Lung (tissue), 11 donors: ENCODE measurements at regions not wholly inside any gene's neighbourhood (a gene's known extent, or its start where the extent isn't known, plus 50 kb on each side); places are given as distances from the start of the nearest gene placed in this dataset.

ENCODE experiments used
- ATAC-seq: fragments of 200-7000 bp; cut with Tn5 transposase; one replicate; pipeline ENCODE4 v1.9.1; 2020; ENCODE audit warnings: moderate number of reproducible peaks; ENCODE audit not compliant: insufficient read depth, low FRiP score
- DNase-seq, 3 donors: peaks; one replicate each; pipeline ENCODE4 v3.0.0-alpha.2; 2013 to 2017
- H3K27ac ChIP-seq, 2 donors: one replicate each; pipeline ENCODE4 v1.5.1; 2013; ENCODE audit warnings: mild to moderate bottlenecking in 2 of 2, moderate library complexity in 2 of 2, control low read depth in 1 of 2, inconsistent platforms in 1 of 2, low read depth in 1 of 2, low read length in 1 of 2
- H3K27me3 ChIP-seq, 3 donors: one replicate each; pipeline ENCODE4 v1.5.1; 2013; ENCODE audit warnings: low read length in 2 of 3; ENCODE audit not compliant: control insufficient read depth in 3 of 3, insufficient read depth in 3 of 3
- H3K36me3 ChIP-seq, 4 donors: one replicate each; pipeline ENCODE4 v1.5.1; 2013; ENCODE audit warnings: low read length in 4 of 4, mild to moderate bottlenecking in 1 of 4, moderate library complexity in 1 of 4; ENCODE audit not compliant: control insufficient read depth in 4 of 4, insufficient read depth in 4 of 4
- H3K4me1 ChIP-seq, 5 donors: one replicate each; pipeline ENCODE4 v1.5.1; 2013; ENCODE audit warnings: low read length in 5 of 5, mild to moderate bottlenecking in 2 of 5, moderate library complexity in 1 of 5; ENCODE audit not compliant: control insufficient read depth in 5 of 5, insufficient read depth in 5 of 5
- H3K4me3 ChIP-seq: one replicate; pipeline ENCODE4 v1.5.1; 2013; ENCODE audit warnings: mild to moderate bottlenecking, control low read depth, moderate library complexity
- H3K9ac ChIP-seq, 2 donors: one replicate each; pipeline ENCODE4 v1.5.1; 2013; ENCODE audit warnings: low read length in 2 of 2, control low read depth in 1 of 2; ENCODE audit not compliant: insufficient read depth in 1 of 2
- H3K9me3 ChIP-seq, 4 donors: one replicate each; pipeline ENCODE4 v1.5.1; 2013; ENCODE audit warnings: low read length in 3 of 4, mild to moderate bottlenecking in 1 of 4, moderate library complexity in 1 of 4; ENCODE audit not compliant: control insufficient read depth in 4 of 4, insufficient read depth in 3 of 4
- CTCF ChIP-seq: IDR thresholded peaks from 2 replicates; pipeline ENCODE4 v1.5.1; 2012; ENCODE audit warnings: mild to moderate bottlenecking; ENCODE audit errors: control extremely low read depth, extremely low read depth
- WGBS, 2 donors: extraction: QIAGEN DNeasy Blood & Tissue Kit; methylation state at CpG; one replicate each; pipeline ENCODE4 v1.1.7; 2013; 5-methylcytosine and 5-hydroxymethylcytosine counted together
- donor health status: control.
- donor health status: control.
- donor health status: Bipolar disorder and iron deficiency.
- donor health status: healthy.
- donor health status: DM: yes; HTN: yes; CAD: no.

- 67 to 78% methylated on average over 2 of the region's 2 CpGs for WGBS, 2 donors
- no peak for TF ChIP-seq CTCF
- Histone ChIP-seq H3K9me3 (peaks cover 0 to 5% (median 4%) of the 10 kb centered on the region in 4 donors), H3K36me3 (no peaks in the 10 kb centered on the region), H3K4me1 (peaks cover 0 to 3% (median 0%) of the 10 kb centered on the region in 5 donors), H3K9ac (no peak overlapping the region), H3K27me3 (no peaks in the 10 kb centered on the region), H3K4me3 (no peak overlapping the region), H3K27ac (no peak overlapping the region)
- ATAC-seq (no peak), DNase-seq (peak in 2 of 3 donors; percentile 8 to 43)
These were observed 156.1 kb downstream of the DIPK2A start for GRCh38 chr3:144127700-144128099.

GRCh38 chr3:144128108-144128892 is 156.7 kb downstream of the DIPK2A start:
- Histone ChIP-seq H3K27me3 (no peaks in the 10 kb centered on the region), H3K36me3 (no peaks in the 10 kb centered on the region), H3K9ac (no peak overlapping the region), H3K27ac (no peak overlapping the region), H3K4me3 (no peak overlapping the region), H3K4me1 (peaks cover 0 to 3% (median 0%) of the 10 kb centered on the region in 5 donors), H3K9me3 (peaks cover 0 to 5% (median 4%) of the 10 kb centered on the region in 4 donors)
- ATAC-seq = no peak
- DNase-seq = no peak
- TF ChIP-seq CTCF = no peak
- 67 to 73% methylated on average over 6 of the region's 6 CpGs for WGBS, 2 donors

GRCh38 chr3:144129536-144130214 is 158.1 kb downstream of the DIPK2A start:
- no peak overlapping the region for H3K4me3 ChIP-seq
- H3K36me3 ChIP-seq = no peaks in the 10 kb centered on the region
- no peak overlapping the region for H3K27ac ChIP-seq
- H3K9ac ChIP-seq = no peak overlapping the region
- H3K4me1 ChIP-seq = peaks cover 0 to 3% (median 0%) of the 10 kb centered on the region in 5 donors
- no peak for DNase-seq
- TF ChIP-seq CTCF = no peak
- H3K9me3 ChIP-seq = peaks cover 0 to 5% (median 4%) of the 10 kb centered on the region in 4 donors
- WGBS, 2 donors = 94% methylated on average over 6 of the region's 6 CpGs
- no peak for ATAC-seq
- no peaks in the 10 kb centered on the region for H3K27me3 ChIP-seq
